Neural cell (in vitro differentiated cells): ENCODE measurements at regions not wholly inside any gene's neighbourhood (a gene's known extent, or its start where the extent isn't known, plus 50 kb on each side); places are given as distances from the start of the nearest gene placed in this dataset.

Source experiments
- H2AFZ ChIP-seq: fragments of 200-600, 300-800 bp; sonication (generic), shearing (Covaris generic); 2 replicates; pipeline ENCODE4 v1.6.0; 2014; ENCODE audit warnings: low read depth, mild to moderate bottlenecking, antibody characterized with exemption, low read length, moderate library complexity
- H3F3A ChIP-seq: fragments of 200-600 bp; shearing (Covaris generic); 2 replicates; pipeline ENCODE4 v1.6.1; 2016; ENCODE audit warnings: mild to moderate bottlenecking, moderate library complexity, mixed read lengths, antibody characterized with exemption, low read length; ENCODE audit not compliant: insufficient read depth, poor library complexity, severe bottlenecking
- H3K27ac ChIP-seq: fragments of 200-600, 300-800 bp; sonication (generic), shearing (Covaris generic); 2 replicates; pipeline ENCODE4 v1.5.1; 2014; ENCODE audit warnings: mild to moderate bottlenecking, low read length, moderate library complexity
- H3K27me3 ChIP-seq: fragments of 300-800, 200-600 bp; sonication (generic), shearing (Covaris generic); 2 replicates; pipeline ENCODE4 v1.6.0; 2014; ENCODE audit warnings: mild to moderate bottlenecking, low read depth, low read length, moderate library complexity; ENCODE audit not compliant: insufficient read depth
- H3K36me3 ChIP-seq: fragments of 300-800, 200-600 bp; sonication (generic), shearing (Covaris generic); 2 replicates; pipeline ENCODE4 v1.5.1; 2014; ENCODE audit warnings: mild to moderate bottlenecking, antibody characterized with exemption, low read length, moderate library complexity; ENCODE audit not compliant: insufficient read depth
- H3K4me2 ChIP-seq: fragments of 300-800, 200-600 bp; sonication (generic), shearing (Covaris generic); 2 replicates; pipeline ENCODE4 v1.6.0; 2014; ENCODE audit warnings: mild to moderate bottlenecking, low read length
- H3K4me3 ChIP-seq: fragments of 300-800, 200-600 bp; sonication (generic), shearing (Covaris generic); 2 replicates; pipeline ENCODE4 v1.5.1; 2014; ENCODE audit warnings: mild to moderate bottlenecking, low read length, moderate library complexity
- H3K79me2 ChIP-seq: fragments of 200-600 bp; shearing (Covaris generic); replicated peaks from 2 replicates; pipeline ENCODE4 v1.6.0; 2014; ENCODE audit warnings: mild to moderate bottlenecking, low read length, moderate library complexity; ENCODE audit not compliant: insufficient read depth
- H3K9ac ChIP-seq: fragments of 300-800, 200-600 bp; sonication (generic), shearing (Covaris generic); 2 replicates; pipeline ENCODE4 v1.6.1; 2016; ENCODE audit warnings: mild to moderate bottlenecking, low read length, mixed read lengths
- H3K9me2 ChIP-seq: fragments of 200-600 bp; shearing (Covaris generic); 2 replicates; pipeline ENCODE4 v1.6.1; 2016; ENCODE audit warnings: mild to moderate bottlenecking, low read length, mixed read lengths; ENCODE audit not compliant: insufficient read depth
- H3K9me3 ChIP-seq: fragments of 200-600, 300-800 bp; sonication (generic), shearing (Covaris generic); 2 replicates; pipeline ENCODE4 v1.6.1; 2016; ENCODE audit warnings: mild to moderate bottlenecking, mixed run types, low read length, moderate library complexity, mixed read lengths
- H4K20me1 ChIP-seq: fragments of 200-600 bp; shearing (Covaris generic); 2 replicates; pipeline ENCODE4 v1.6.1; 2016; ENCODE audit warnings: mild to moderate bottlenecking, mixed run types; ENCODE audit not compliant: insufficient read depth
- EP300 ChIP-seq: fragments of 450-650 bp; conservative IDR thresholded peaks from 2 replicates; pipeline ENCODE4 v1.6.1; 2014; ENCODE audit warnings: antibody characterized with exemption, mild to moderate bottlenecking, moderate library complexity; ENCODE audit not compliant: poor library complexity, severe bottlenecking
- EZH2 ChIP-seq: fragments of 200-600, 300-800 bp; shearing (Covaris generic), sonication (generic); IDR thresholded peaks from 2 replicates; pipeline ENCODE4 v1.6.1; 2014; ENCODE audit warnings: antibody characterized with exemption, low read length, borderline replicate concordance, mild to moderate bottlenecking; ENCODE audit not compliant: insufficient read depth, poor library complexity, severe bottlenecking
- MXI1 ChIP-seq: fragments of 450-650 bp; conservative IDR thresholded peaks from 2 replicates; pipeline ENCODE4 v1.6.1; 2014; ENCODE audit warnings: antibody characterized with exemption, mild to moderate bottlenecking; ENCODE audit not compliant: poor library complexity, severe bottlenecking
- POLR2AphosphoS5 ChIP-seq: IDR thresholded peaks from 2 replicates; pipeline ENCODE4 v1.6.1; 2012
- RAD21 ChIP-seq: fragments of 450-650 bp; conservative IDR thresholded peaks from 2 replicates; pipeline ENCODE4 v1.6.1; 2014; ENCODE audit warnings: antibody characterized with exemption, mild to moderate bottlenecking, moderate library complexity
- SMC3 ChIP-seq: fragments of 450-650 bp; conservative IDR thresholded peaks from 2 replicates; pipeline ENCODE4 v1.6.1; 2014; ENCODE audit warnings: antibody characterized with exemption, mild to moderate bottlenecking, moderate library complexity; ENCODE audit not compliant: poor library complexity
- TAF1 ChIP-seq: IDR thresholded peaks from 2 replicates; pipeline ENCODE4 v1.6.1; 2012; ENCODE audit warnings: low read depth
- TF ChIP-seq, protein P1 (sequence below): fragments of 450-650 bp; IDR thresholded peaks from 2 replicates; pipeline ENCODE4 v1.5.1; 2014; ENCODE audit warnings: antibody characterized with exemption, mild to moderate bottlenecking, moderate library complexity; ENCODE audit not compliant: poor library complexity, severe bottlenecking
- TF ChIP-seq, protein P2 (sequence below): IDR thresholded peaks from 2 replicates; pipeline ENCODE4 v1.6.1; 2012; ENCODE audit warnings: borderline replicate concordance

DNA sequence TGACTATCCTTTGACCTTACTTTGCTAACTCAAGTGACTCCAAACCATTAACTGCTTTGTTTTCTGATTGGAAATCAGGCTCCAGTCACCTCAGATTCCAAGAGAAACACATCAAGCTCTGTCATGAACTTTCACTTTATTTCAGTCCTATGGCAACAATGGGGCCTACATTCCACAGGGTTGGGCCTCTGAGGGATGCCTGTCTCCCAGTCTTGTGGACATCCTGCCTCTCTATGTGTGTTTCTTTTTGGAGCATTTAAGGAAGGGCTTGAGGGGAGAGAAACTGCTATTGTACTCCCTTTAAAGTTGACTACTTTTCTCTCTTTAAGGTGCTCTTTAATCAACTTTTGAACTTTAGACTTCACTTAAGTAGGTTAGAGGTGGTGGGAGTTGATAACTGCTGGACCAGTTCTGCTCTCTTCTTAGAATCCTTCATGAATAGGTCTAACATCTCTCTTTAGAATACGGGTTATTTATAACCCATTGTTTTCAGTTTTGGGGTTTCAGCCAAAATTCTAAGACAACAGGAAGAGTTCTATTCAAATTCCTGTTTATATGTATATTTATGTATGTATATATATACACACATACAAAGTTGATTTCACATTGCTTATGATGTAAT lies 274.3 kb upstream of the NR3C2 start:
- Histone ChIP-seq H3F3A (no peaks in the 10 kb centered on the region), H3K4me2 (no peak overlapping the region), H4K20me1 (no peaks in the 10 kb centered on the region), H3K27me3 (no peaks in the 10 kb centered on the region), H3K9ac (no peak overlapping the region), H2AFZ (no peak overlapping the region), H3K79me2 (no peaks in the 10 kb centered on the region), H3K27ac (no peak overlapping the region), H3K9me2 (no peaks in the 10 kb centered on the region), H3K9me3 (no peaks in the 10 kb centered on the region), H3K4me3 (no peak overlapping the region), H3K36me3 (no peaks in the 10 kb centered on the region)
- TF ChIP-seq MXI1 (no peak), SMC3 (no peak), EP300 (no peak), RAD21 (no peak), EZH2 (no peak), POLR2AphosphoS5 (no peak), TAF1 (no peak)
- TF ChIP-seq, protein P1, sequence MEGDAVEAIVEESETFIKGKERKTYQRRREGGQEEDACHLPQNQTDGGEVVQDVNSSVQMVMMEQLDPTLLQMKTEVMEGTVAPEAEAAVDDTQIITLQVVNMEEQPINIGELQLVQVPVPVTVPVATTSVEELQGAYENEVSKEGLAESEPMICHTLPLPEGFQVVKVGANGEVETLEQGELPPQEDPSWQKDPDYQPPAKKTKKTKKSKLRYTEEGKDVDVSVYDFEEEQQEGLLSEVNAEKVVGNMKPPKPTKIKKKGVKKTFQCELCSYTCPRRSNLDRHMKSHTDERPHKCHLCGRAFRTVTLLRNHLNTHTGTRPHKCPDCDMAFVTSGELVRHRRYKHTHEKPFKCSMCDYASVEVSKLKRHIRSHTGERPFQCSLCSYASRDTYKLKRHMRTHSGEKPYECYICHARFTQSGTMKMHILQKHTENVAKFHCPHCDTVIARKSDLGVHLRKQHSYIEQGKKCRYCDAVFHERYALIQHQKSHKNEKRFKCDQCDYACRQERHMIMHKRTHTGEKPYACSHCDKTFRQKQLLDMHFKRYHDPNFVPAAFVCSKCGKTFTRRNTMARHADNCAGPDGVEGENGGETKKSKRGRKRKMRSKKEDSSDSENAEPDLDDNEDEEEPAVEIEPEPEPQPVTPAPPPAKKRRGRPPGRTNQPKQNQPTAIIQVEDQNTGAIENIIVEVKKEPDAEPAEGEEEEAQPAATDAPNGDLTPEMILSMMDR: no peak
- TF ChIP-seq, protein P2, sequence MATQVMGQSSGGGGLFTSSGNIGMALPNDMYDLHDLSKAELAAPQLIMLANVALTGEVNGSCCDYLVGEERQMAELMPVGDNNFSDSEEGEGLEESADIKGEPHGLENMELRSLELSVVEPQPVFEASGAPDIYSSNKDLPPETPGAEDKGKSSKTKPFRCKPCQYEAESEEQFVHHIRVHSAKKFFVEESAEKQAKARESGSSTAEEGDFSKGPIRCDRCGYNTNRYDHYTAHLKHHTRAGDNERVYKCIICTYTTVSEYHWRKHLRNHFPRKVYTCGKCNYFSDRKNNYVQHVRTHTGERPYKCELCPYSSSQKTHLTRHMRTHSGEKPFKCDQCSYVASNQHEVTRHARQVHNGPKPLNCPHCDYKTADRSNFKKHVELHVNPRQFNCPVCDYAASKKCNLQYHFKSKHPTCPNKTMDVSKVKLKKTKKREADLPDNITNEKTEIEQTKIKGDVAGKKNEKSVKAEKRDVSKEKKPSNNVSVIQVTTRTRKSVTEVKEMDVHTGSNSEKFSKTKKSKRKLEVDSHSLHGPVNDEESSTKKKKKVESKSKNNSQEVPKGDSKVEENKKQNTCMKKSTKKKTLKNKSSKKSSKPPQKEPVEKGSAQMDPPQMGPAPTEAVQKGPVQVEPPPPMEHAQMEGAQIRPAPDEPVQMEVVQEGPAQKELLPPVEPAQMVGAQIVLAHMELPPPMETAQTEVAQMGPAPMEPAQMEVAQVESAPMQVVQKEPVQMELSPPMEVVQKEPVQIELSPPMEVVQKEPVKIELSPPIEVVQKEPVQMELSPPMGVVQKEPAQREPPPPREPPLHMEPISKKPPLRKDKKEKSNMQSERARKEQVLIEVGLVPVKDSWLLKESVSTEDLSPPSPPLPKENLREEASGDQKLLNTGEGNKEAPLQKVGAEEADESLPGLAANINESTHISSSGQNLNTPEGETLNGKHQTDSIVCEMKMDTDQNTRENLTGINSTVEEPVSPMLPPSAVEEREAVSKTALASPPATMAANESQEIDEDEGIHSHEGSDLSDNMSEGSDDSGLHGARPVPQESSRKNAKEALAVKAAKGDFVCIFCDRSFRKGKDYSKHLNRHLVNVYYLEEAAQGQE: no peak

DNA sequence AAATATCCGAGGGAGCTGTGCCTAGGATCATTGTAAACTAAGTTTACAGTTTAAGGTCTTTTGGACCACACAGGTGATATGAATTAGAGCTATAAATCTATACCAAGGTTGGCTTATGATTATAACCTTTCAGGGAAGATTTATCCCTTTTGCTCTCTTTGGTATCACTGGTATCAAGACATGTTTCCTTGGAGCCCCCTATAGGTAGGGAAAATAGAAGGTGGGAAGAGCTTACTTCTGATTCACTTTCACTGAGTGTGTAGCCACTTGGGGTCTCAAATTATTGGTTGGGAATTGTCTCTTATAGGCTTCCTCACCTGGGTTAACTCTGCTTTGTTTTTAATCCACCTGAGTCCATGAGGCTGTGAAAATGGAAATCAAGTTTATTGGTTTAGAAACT lies 262.1 kb upstream of the NR3C2 start:
- no peaks in the 10 kb centered on the region for H3K36me3 ChIP-seq
- TF ChIP-seq TAF1: no peak
- TF ChIP-seq, protein P1: no peak
- no peaks in the 10 kb centered on the region for H3K79me2 ChIP-seq
- H3F3A ChIP-seq: no peaks in the 10 kb centered on the region
- H3K4me2 ChIP-seq: no peak overlapping the region
- no peak overlapping the region for H2AFZ ChIP-seq
- no peaks in the 10 kb centered on the region for H3K27me3 ChIP-seq
- H3K27ac ChIP-seq: no peak overlapping the region
- H3K9me3 ChIP-seq: no peaks in the 10 kb centered on the region
- no peak overlapping the region for H3K4me3 ChIP-seq
- H3K9me2 ChIP-seq: no peaks in the 10 kb centered on the region
- H3K9ac ChIP-seq: no peak overlapping the region
- no peaks in the 10 kb centered on the region for H4K20me1 ChIP-seq
